ENCODE measurements at regions not wholly inside any gene's neighbourhood (a gene's known extent, or its start where the extent isn't known, plus 50 kb on each side); places are given as distances from the start of the nearest gene placed in this dataset.
A peak's percentile ranks its signal among the peaks of the same experiment; 100 is the strongest.

DNA sequence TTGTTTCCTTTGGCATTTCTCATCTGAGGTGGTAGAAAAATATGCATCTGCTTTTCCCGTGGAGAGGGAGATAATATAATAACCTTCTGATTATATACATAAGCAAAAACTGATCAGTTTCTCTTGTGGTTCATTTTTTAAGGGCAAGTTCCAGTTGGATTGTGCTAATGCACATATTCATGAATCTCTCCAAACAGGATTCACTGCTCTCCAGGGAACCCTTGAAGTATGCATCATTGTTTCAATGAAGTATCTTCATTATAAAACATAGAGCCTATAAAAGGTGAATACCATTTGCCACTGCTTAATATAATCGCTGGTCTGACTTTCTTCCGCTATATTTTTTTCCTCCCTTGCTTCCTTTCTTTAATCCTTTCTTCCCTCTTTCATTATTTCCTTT lies 384.7 kb downstream of the FIGN start:
- no peaks in the 10 kb centered on the region for H3K36me3 ChIP-seq
- H3K4me1 ChIP-seq = peaks cover 3 to 21% of the 10 kb centered on the region in 2 donors
- no peaks in the 10 kb centered on the region for H3K9me3 ChIP-seq
- no peak for DNase-seq (ENCODE audit: low spot score in 2 of 2)
- no peak overlapping the region for H3K27ac ChIP-seq
- intact Hi-C loops (cut with DNase I) = no loop called here
- H3K4me3 ChIP-seq = no peak overlapping the region
- no peaks in the 10 kb centered on the region for H3K27me3 ChIP-seq
- TF ChIP-seq, protein P1, sequence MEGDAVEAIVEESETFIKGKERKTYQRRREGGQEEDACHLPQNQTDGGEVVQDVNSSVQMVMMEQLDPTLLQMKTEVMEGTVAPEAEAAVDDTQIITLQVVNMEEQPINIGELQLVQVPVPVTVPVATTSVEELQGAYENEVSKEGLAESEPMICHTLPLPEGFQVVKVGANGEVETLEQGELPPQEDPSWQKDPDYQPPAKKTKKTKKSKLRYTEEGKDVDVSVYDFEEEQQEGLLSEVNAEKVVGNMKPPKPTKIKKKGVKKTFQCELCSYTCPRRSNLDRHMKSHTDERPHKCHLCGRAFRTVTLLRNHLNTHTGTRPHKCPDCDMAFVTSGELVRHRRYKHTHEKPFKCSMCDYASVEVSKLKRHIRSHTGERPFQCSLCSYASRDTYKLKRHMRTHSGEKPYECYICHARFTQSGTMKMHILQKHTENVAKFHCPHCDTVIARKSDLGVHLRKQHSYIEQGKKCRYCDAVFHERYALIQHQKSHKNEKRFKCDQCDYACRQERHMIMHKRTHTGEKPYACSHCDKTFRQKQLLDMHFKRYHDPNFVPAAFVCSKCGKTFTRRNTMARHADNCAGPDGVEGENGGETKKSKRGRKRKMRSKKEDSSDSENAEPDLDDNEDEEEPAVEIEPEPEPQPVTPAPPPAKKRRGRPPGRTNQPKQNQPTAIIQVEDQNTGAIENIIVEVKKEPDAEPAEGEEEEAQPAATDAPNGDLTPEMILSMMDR (IDR thresholded peaks at IDR 0.05) = no peak

DNA sequence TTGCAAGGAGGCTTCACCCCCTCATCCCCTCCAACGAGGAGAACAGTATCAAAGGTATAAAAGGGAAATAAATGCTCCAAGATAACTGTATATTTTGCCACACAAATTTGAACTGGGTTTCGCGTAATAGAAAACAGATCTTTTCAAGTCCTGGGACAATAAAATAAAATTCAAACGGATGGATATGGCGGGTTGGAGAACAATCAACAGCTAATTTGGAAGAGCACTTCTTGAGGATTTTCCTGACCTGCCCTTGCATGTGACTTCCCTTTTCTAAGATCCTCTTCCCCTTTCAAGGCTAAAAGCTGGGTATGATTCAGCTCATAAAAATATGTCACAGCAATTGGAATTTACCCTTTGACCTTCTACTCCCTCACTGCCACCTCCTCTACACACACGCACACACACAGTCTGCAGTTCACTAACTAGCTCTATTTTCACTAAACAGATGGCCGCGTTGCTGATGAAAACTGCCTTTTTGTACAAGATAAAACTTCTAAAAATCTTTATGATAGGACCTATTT lies 386.9 kb downstream of the FIGN start:
- no peaks in the 10 kb centered on the region for H3K9me3 ChIP-seq
- H3K4me3 ChIP-seq = peak overlapping the region; percentile 50 to 68
- H3K27ac ChIP-seq = peak overlapping the region; percentile 91 to 95
- H3K36me3 ChIP-seq = no peaks in the 10 kb centered on the region
- DNase-seq (ENCODE audit: low spot score in 2 of 2) = no peak
- H3K4me1 ChIP-seq = peaks cover 3 to 21% of the 10 kb centered on the region in 2 donors
- no peaks in the 10 kb centered on the region for H3K27me3 ChIP-seq
- intact Hi-C loops (cut with DNase I) = loop anchor here (2.0 to 10.0 kb wide), 4 partner anchors 388 to 708 kb away; partner anchors contain the start of gene FIGN
- TF ChIP-seq, protein P1 (IDR thresholded peaks at IDR 0.05) = no peak

DNA sequence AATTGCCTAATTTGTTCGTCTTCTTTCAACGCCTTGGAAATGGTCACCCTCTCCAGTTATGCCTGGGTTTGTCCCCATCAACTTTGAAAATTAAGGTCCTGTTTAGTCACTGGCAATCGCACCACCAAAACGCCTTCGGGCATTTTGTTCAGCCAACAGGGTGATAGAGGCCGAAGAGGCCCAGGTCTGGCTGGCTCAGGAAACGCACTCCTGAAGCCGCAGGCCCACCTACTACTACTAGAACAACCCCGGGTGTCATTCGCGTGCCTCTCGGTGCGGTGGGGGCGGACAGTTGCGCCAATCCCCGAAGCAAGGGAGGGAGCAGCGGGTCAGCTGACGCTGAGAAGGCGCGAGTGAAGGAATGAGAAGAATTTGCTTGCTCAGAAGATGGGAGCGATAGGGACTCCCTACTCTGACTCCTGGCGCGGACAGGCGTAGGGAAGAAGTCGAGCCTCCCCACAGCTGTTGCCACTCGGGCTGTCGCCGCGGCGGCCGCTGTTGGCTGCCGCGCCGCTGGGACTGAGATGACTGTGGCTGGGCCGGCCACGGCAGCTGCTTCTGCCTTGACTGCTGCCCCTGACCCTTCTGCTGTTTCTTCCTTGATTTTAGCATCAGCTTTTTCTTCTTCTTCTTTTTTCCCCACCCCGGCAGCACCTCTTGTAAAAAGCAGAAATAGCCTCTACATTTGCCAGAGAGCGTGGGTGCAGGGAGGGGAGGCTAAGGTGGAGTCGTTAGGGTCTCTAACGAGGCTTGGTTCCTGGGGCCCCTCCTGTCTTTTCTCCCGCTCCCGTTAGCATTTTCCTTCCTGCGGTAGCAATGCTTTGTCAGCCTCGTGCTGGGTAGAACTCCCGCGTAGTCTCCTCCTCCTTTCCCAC lies 387.6 kb downstream of the FIGN start:
- no peaks in the 10 kb centered on the region for H3K9me3 ChIP-seq
- peak; percentile 18 to 86 for DNase-seq (ENCODE audit: low spot score in 2 of 2)
- peak overlapping the region; percentile 50 to 68 for H3K4me3 ChIP-seq
- H3K27me3 ChIP-seq = no peaks in the 10 kb centered on the region
- TF ChIP-seq, protein P1 (IDR thresholded peaks at IDR 0.05) = no peak
- H3K4me1 ChIP-seq = peaks cover 3 to 21% of the 10 kb centered on the region in 2 donors
- H3K36me3 ChIP-seq = no peaks in the 10 kb centered on the region
- H3K27ac ChIP-seq = peak overlapping the region; percentile 91 to 95
- intact Hi-C loops (cut with DNase I) = loop anchor here (2.0 to 10.0 kb wide), 5 partner anchors 389 to 779 kb away; partner anchors contain the start of gene FIGN

- TF ChIP-seq, protein P1 (IDR thresholded peaks at IDR 0.05) = peak; percentile 53 to 88 (median 84)
- Histone ChIP-seq H3K27ac (no peak overlapping the region), H3K36me3 (no peaks in the 10 kb centered on the region), H3K4me1 (peaks cover 3 to 21% of the 10 kb centered on the region in 2 donors), H3K27me3 (no peaks in the 10 kb centered on the region), H3K4me3 (no peak overlapping the region), H3K9me3 (no peaks in the 10 kb centered on the region)
- no peak for DNase-seq (ENCODE audit: low spot score in 2 of 2)
- intact Hi-C loops (cut with DNase I) = loop anchor here (2.0 to 10.0 kb wide), 5 partner anchors 431 to 1085 kb away; no protein-coding TSS in a partner anchor
Observed at GRCh38 chr2:163345795-163346573, 389.8 kb downstream of the FIGN start.

DNA sequence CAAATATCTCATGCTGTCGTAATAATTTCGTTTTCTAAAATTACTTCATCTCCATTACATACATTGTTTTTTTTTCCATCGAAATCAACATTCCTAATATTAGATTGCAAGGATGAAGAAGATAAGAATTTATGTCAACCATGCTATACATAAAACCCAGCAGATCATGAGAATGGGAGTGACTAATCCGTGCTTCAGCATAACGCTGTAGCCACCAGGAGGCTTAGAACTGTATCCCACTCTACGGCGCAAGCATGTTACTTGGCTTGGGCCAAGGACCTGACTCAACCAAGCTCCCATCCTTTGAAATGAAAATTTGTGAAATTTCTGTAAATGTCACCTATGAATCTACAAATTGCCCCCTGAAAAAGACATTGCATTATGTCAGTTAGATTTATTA lies 392.5 kb downstream of the FIGN start:
- Histone ChIP-seq H3K27me3 (no peaks in the 10 kb centered on the region), H3K36me3 (no peaks in the 10 kb centered on the region), H3K4me1 (peaks cover 0 to 7% of the 10 kb centered on the region in 2 donors), H3K27ac (no peak overlapping the region), H3K9me3 (no peaks in the 10 kb centered on the region), H3K4me3 (no peak overlapping the region)
- no peak for DNase-seq (ENCODE audit: low spot score in 2 of 2)
- TF ChIP-seq, protein P1 (IDR thresholded peaks at IDR 0.05) = no peak
- intact Hi-C loops (cut with DNase I) = loop anchor here (10.0 kb wide), 1 partner anchor 571 kb away; no protein-coding TSS in a partner anchor

All from ascending aorta (tissue), 2 donors.